ENCODE measurements at regions not wholly inside any gene's neighbourhood (a gene's known extent, or its start where the extent isn't known, plus 50 kb on each side); places are given as distances from the start of the nearest gene placed in this dataset.
A peak's percentile ranks its signal among the peaks of the same experiment; 100 is the strongest.

GRCh38 chr13:84931264-84931663 lies 868.0 kb downstream of the SLITRK6 start:
- DNase-seq, result no peak

GRCh38 chr13:84927442-84928169 lies 871.6 kb downstream of the SLITRK6 start:
- no peak for DNase-seq

GRCh38 chr13:84925443-84925842 lies 873.8 kb downstream of the SLITRK6 start:
- DNase-seq, result peak; percentile 94

GRCh38 chr13:84923831-84924230 lies 875.4 kb downstream of the SLITRK6 start:
- DNase-seq, result peak; percentile 25

- peak; percentile 79 for DNase-seq
These were observed 881.9 kb downstream of the SLITRK6 start for GRCh38 chr13:84917252-84917878.

- no peak for DNase-seq
These were observed 886.5 kb downstream of the SLITRK6 start for GRCh38 chr13:84912720-84913119.

- DNase-seq, result no peak
These were observed 888.8 kb downstream of the SLITRK6 start for GRCh38 chr13:84910423-84910822.

- no peak for DNase-seq
These were observed 895.8 kb downstream of the SLITRK6 start for GRCh38 chr13:84903391-84903790.

GRCh38 chr13:84902243-84902642 lies 897.0 kb downstream of the SLITRK6 start:
- peak; percentile 91 for DNase-seq

GRCh38 chr13:84896128-84896527 lies 903.1 kb downstream of the SLITRK6 start:
- peak; percentile 75 for DNase-seq

- DNase-seq, result no peak
These were observed 904.5 kb downstream of the SLITRK6 start for GRCh38 chr13:84894749-84895148.

- no peak for DNase-seq
These were observed 913.4 kb downstream of the SLITRK6 start for GRCh38 chr13:84885868-84886267.

GRCh38 chr13:84873951-84874350 lies 925.3 kb downstream of the SLITRK6 start:
- no peak for DNase-seq

GRCh38 chr13:84870190-84870589 lies 929.0 kb downstream of the SLITRK6 start:
- DNase-seq, result no peak

- peak; percentile 83 for DNase-seq
These were observed 932.0 kb downstream of the SLITRK6 start for GRCh38 chr13:84867246-84867645.

GRCh38 chr13:84865783-84866221 lies 933.4 kb downstream of the SLITRK6 start:
- DNase-seq, result peak; percentile 100

GRCh38 chr13:84864341-84864740 lies 934.9 kb downstream of the SLITRK6 start:
- peak; percentile 76 for DNase-seq

GRCh38 chr13:84847107-84847506 lies 952.1 kb downstream of the SLITRK6 start:
- DNase-seq, result no peak

GRCh38 chr13:84845907-84846619 lies 953.2 kb downstream of the SLITRK6 start:
- no peak for DNase-seq

- peak; percentile 78 for DNase-seq
These were observed 954.7 kb downstream of the SLITRK6 start for GRCh38 chr13:84844473-84844872.

GRCh38 chr13:84843368-84843767 lies 955.9 kb downstream of the SLITRK6 start:
- no peak for DNase-seq

GRCh38 chr13:84834201-84834600 lies 951.9 kb upstream of the SLITRK1 start:
- DNase-seq, result no peak

GRCh38 chr13:84831666-84832657 lies 949.7 kb upstream of the SLITRK1 start:
- no peak for DNase-seq

Measured in SHP77 treated with DMSO at 0.1 percent for 48 hours (cell line).